SK-N-SH (cell line): ENCODE measurements at regions not wholly inside any gene's neighbourhood (a gene's known extent, or its start where the extent isn't known, plus 50 kb on each side); places are given as distances from the start of the nearest gene placed in this dataset.

ENCODE experiments used
- CTCF ChIA-PET: fragments of 300-600, 350-600 bp; formaldehyde crosslinking; extraction: SDS; loops from one replicate; lab custom pipeline; 2021; lab: Yijun Ruan, JAX
- POLR2A ChIA-PET: fragments of 350-600 bp; sonication (Branson Sonifier 250); formaldehyde crosslinking; extraction: SDS; loops from one replicate; lab custom pipeline; 2020; ENCODE audit warnings: antibody characterized with exemption, inconsistent platforms; lab: Yijun Ruan, JAX
- DNase-seq: peaks from one replicate; pipeline ENCODE4 v3.0.0; 2012
- H2AFZ ChIP-seq: fragments of 200-600 bp; sonication (generic); 2 replicates; pipeline ENCODE4 v1.8.1; 2016; ENCODE audit warnings: antibody characterized with exemption, mild to moderate bottlenecking, low read depth
- H3F3A ChIP-seq: fragments of 200-600 bp; sonication (generic); replicated peaks from 2 replicates; pipeline ENCODE3; 2016; ENCODE audit warnings: antibody characterized with exemption, mild to moderate bottlenecking; ENCODE audit not compliant: insufficient read depth
- H3K27ac ChIP-seq, 2 experiments: fragments of 200-500 bp in 1 of 2; fragments of 200-600 bp in 1 of 2; sonication (Bioruptor generic) in 1 of 2; sonication (generic), shearing (Covaris generic) in 1 of 2; 2 replicates each; pipeline versions ENCODE4 v1.5.1 to v1.6.1; 2014 to 2016; ENCODE audit warnings: low read depth in 2 of 2, inconsistent platforms in 1 of 2, low read length in 1 of 2, mild to moderate bottlenecking in 1 of 2, mixed read lengths in 1 of 2
- H3K27me3 ChIP-seq: fragments of 200-600 bp; sonication (generic), shearing (Covaris generic); 2 replicates; pipeline ENCODE4 v1.6.1; 2016; ENCODE audit warnings: mixed run types; ENCODE audit not compliant: insufficient read depth
- H3K36me3 ChIP-seq, 2 experiments: fragments of 200-500 bp in 1 of 2; fragments of 200-600 bp in 1 of 2; sonication (Bioruptor generic) in 1 of 2; sonication (generic) in 1 of 2; replicated peaks in 1 of 2; 2 replicates each; pipeline versions ENCODE3 to v1.5.1; 2014 to 2016; ENCODE audit warnings: low read length in 1 of 2, mild to moderate bottlenecking in 1 of 2; ENCODE audit not compliant: insufficient read depth in 2 of 2, control insufficient read depth in 1 of 2
- H3K4me1 ChIP-seq, 2 experiments: fragments of 200-500 bp in 1 of 2; fragments of 200-600 bp in 1 of 2; sonication (Bioruptor generic) in 1 of 2; sonication (generic), shearing (Covaris generic) in 1 of 2; 2 replicates each; pipeline versions ENCODE4 v1.5.1 to v1.6.1; 2014 to 2016; ENCODE audit warnings: low read depth in 1 of 2, low read length in 1 of 2, mixed run types in 1 of 2; ENCODE audit not compliant: insufficient read depth in 2 of 2, control insufficient read depth in 1 of 2
- H3K4me2 ChIP-seq: fragments of 200-600 bp; sonication (generic), shearing (Covaris generic); 2 replicates; pipeline ENCODE4 v1.6.1; 2017; ENCODE audit warnings: mixed run types
- H3K4me3 ChIP-seq, 2 experiments: fragments of 200-500 bp in 1 of 2; fragments of 200-600 bp in 1 of 2; sonication (Bioruptor generic) in 1 of 2; sonication (generic), shearing (Covaris generic) in 1 of 2; 2 replicates each; pipeline versions ENCODE4 v1.5.1 to v1.8.1; 2014 to 2016; ENCODE audit warnings: low read depth in 2 of 2, inconsistent platforms in 1 of 2, low read length in 1 of 2, mild to moderate bottlenecking in 1 of 2, mixed read lengths in 1 of 2, moderate library complexity in 1 of 2
- H3K79me2 ChIP-seq: fragments of 200-600 bp; sonication (generic); 2 replicates; pipeline ENCODE4 v1.8.1; 2017; ENCODE audit warnings: mild to moderate bottlenecking; ENCODE audit not compliant: insufficient read depth
- H3K9ac ChIP-seq: fragments of 200-600 bp; sonication (generic); 2 replicates; pipeline ENCODE4 v1.6.1; 2017; ENCODE audit warnings: mixed run types
- H3K9me2 ChIP-seq: fragments of 200-600 bp; sonication (generic); 2 replicates; pipeline ENCODE4 v1.6.1; 2017; ENCODE audit warnings: mixed run types
- H3K9me3 ChIP-seq: fragments of 200-600 bp; sonication (generic); 2 replicates; pipeline ENCODE4 v1.6.1; 2017; ENCODE audit warnings: mixed run types, mild to moderate bottlenecking, moderate library complexity
- H4K20me1 ChIP-seq: fragments of 200-600 bp; sonication (generic); 2 replicates; pipeline ENCODE4 v1.6.1; 2017; ENCODE audit warnings: mild to moderate bottlenecking, mixed run types; ENCODE audit not compliant: insufficient read depth
- CHD2 ChIP-seq: fragments of 150-350 bp; IDR thresholded peaks from 2 replicates; pipeline ENCODE4 v1.6.1; 2018; ENCODE audit warnings: low read length; ENCODE audit not compliant: partially characterized antibody
- EP300 ChIP-seq, 2 experiments: IDR thresholded peaks; 2 replicates each; pipeline versions ENCODE4 v1.4.0 to v1.6.1; 2012; ENCODE audit warnings: borderline replicate concordance in 1 of 2, low read depth in 1 of 2, low read length in 1 of 2
- FOXM1 ChIP-seq: IDR thresholded peaks from 2 replicates; pipeline ENCODE4 v1.4.0; 2012; ENCODE audit warnings: low read depth, mild to moderate bottlenecking
- IRF3 ChIP-seq: fragments of 150-350 bp; IDR thresholded peaks from 2 replicates; pipeline ENCODE4 v1.6.1; 2016; ENCODE audit warnings: mild to moderate bottlenecking, low read depth, low read length
- JUND ChIP-seq: IDR thresholded peaks from 2 replicates; pipeline ENCODE4 v1.4.0; 2012
- MAX ChIP-seq: IDR thresholded peaks from 2 replicates; pipeline ENCODE4 v1.4.0; 2012; ENCODE audit warnings: low read depth
- MEF2A ChIP-seq: IDR thresholded peaks from 2 replicates; pipeline ENCODE4 v1.4.0; 2012; ENCODE audit warnings: low read depth, borderline replicate concordance
- NFIC ChIP-seq: IDR thresholded peaks from 2 replicates; pipeline ENCODE4 v1.4.0; 2012; ENCODE audit warnings: borderline replicate concordance
- NRF1 ChIP-seq: IDR thresholded peaks from 2 replicates; pipeline ENCODE4 v1.6.1; 2012; ENCODE audit warnings: low read depth, mild to moderate bottlenecking, low read length
- POLR2AphosphoS5 ChIP-seq: IDR thresholded peaks from 2 replicates; pipeline ENCODE4 v1.6.1; 2012; ENCODE audit warnings: low read depth, low read length
- RAD21 ChIP-seq: IDR thresholded peaks from 2 replicates; pipeline ENCODE4 v1.6.1; 2012; ENCODE audit warnings: mild to moderate bottlenecking, low read length
- TAF1 ChIP-seq: IDR thresholded peaks from 2 replicates; pipeline ENCODE4 v1.6.1; 2012; ENCODE audit warnings: low read depth, mild to moderate bottlenecking, low read length, moderate library complexity, borderline replicate concordance
- TCF12 ChIP-seq: IDR thresholded peaks from 2 replicates; pipeline ENCODE4 v1.4.0; 2012
- WGBS: methylation state at CpG from one replicate; pipeline ENCODE4 v1.1.6; 2017; ENCODE audit warnings: low lambda C conversion rate; 5-methylcytosine and 5-hydroxymethylcytosine counted together

- no peaks in the 10 kb centered on the region for H3K36me3 ChIP-seq
- 21% methylated on average over 7 of the region's 7 CpGs for WGBS
These were observed 154.1 kb downstream of the EDEM1 start for GRCh38 chr3:5341610-5342009.

GRCh38 chr3:5343459-5343858 lies 156.0 kb downstream of the EDEM1 start:
- 24% methylated on average over 2 of the region's 2 CpGs for WGBS
- Histone ChIP-seq H3K9me2 (no peaks in the 10 kb centered on the region), H3K4me3 (no peak overlapping the region), H4K20me1 (no peaks in the 10 kb centered on the region), H3K27me3 (no peaks in the 10 kb centered on the region; the same call in 1 of the 2 replicates), H3K9me3 (no peaks in the 10 kb centered on the region), H3K79me2 (no peaks in the 10 kb centered on the region), H3K36me3 (no peaks in the 10 kb centered on the region), H2AFZ (no peak overlapping the region), H3K27ac (no peak overlapping the region), H3K9ac (no peak overlapping the region), H3F3A (no peaks in the 10 kb centered on the region), H3K4me2 (no peak overlapping the region), H3K4me1 (no peaks in the 10 kb centered on the region)
- ChIA-PET POLR2A (no interaction called here), CTCF (no interaction called here)
- DNase-seq, result no peak
- TF ChIP-seq TAF1 (no peak), MAX (no peak)

More at GRCh38 chr3:5341610-5342009, 154.1 kb downstream of the EDEM1 start:
- TF ChIP-seq MEF2A (no peak), EP300 (IDR thresholded peaks at IDR 0.05; ENCODE audit: borderline replicate concordance in 1 of 2, low read depth in 1 of 2, low read length in 1 of 2) (no peak)
- Histone ChIP-seq H3K4me3 (no peak overlapping the region), H3K27ac (no peak overlapping the region), H3K9ac (no peak overlapping the region), H3K79me2 (no peaks in the 10 kb centered on the region), H2AFZ (no peak overlapping the region), H3K9me3 (no peaks in the 10 kb centered on the region), H3K9me2 (no peaks in the 10 kb centered on the region), H3K27me3 (no peaks in the 10 kb centered on the region; the same call in 1 of the 2 replicates), H4K20me1 (no peaks in the 10 kb centered on the region), H3F3A (no peaks in the 10 kb centered on the region), H3K4me1 (no peaks in the 10 kb centered on the region), H3K4me2 (no peak overlapping the region)
- ChIA-PET CTCF (interaction anchor here (0.6 kb wide), 1 partner anchor 714 kb away, joined by 3 read pairs; no protein-coding TSS in a partner anchor), POLR2A (no interaction called here)
- no peak for DNase-seq

GRCh38 chr3:5344707-5345106 lies 157.2 kb downstream of the EDEM1 start:
- Histone ChIP-seq H3K4me1 (no peaks in the 10 kb centered on the region), H3F3A (no peaks in the 10 kb centered on the region), H3K4me2 (no peak overlapping the region), H3K27ac (no peak overlapping the region), H3K27me3 (no peaks in the 10 kb centered on the region; the same call in 1 of the 2 replicates), H3K9me3 (no peaks in the 10 kb centered on the region), H3K9me2 (no peaks in the 10 kb centered on the region), H2AFZ (no peak overlapping the region), H3K9ac (no peak overlapping the region), H3K4me3 (no peak overlapping the region)
- WGBS, result 17% methylated on average over 1 of the region's 1 CpG
- TF ChIP-seq CHD2 (no peak), RAD21 (no peak), JUND (no peak), IRF3 (no peak), NFIC (no peak), TCF12 (no peak), EP300 (IDR thresholded peaks at IDR 0.05; ENCODE audit: borderline replicate concordance in 1 of 2, low read depth in 1 of 2, low read length in 1 of 2) (no peak), MEF2A (no peak), NRF1 (no peak), FOXM1 (no peak), POLR2AphosphoS5 (no peak)
- TF ChIP-seq, all 33 proteins: peak for 0
- H3K79me2 ChIP-seq, result no peaks in the 10 kb centered on the region
- no peak for DNase-seq
- no peaks in the 10 kb centered on the region for H4K20me1 ChIP-seq
- H3K36me3 ChIP-seq, result no peaks in the 10 kb centered on the region
- POLR2A ChIA-PET, result no interaction called here
- CTCF ChIA-PET, result no interaction called here
